ENCODE measurements at regions not wholly inside any gene's neighbourhood (a gene's known extent, or its start where the extent isn't known, plus 50 kb on each side); places are given as distances from the start of the nearest gene placed in this dataset.
"Not testable (repeated sequence)": the region's sequence is repeated elsewhere in the genome, so short reads cannot be mapped to it uniquely, and the experiment has no call there.

- ChIA-PET CTCF (interaction anchor here (0.5 kb wide), 1 partner anchor 766 kb away, joined by 4 read pairs; no protein-coding TSS in a partner anchor), POLR2A (no interaction called here)
- DNase-seq (ENCODE audit: extremely low spot score), result no peak
- TF ChIP-seq BHLHE40 (IDR thresholded peaks at IDR 0.05; ENCODE audit: borderline replicate concordance) (no peak), CTBP1 (IDR thresholded peaks at IDR 0.05; ENCODE audit: borderline replicate concordance) (no peak), FOXM1 (IDR thresholded peaks at IDR 0.05; ENCODE audit: borderline replicate concordance) (no peak), ARNT (IDR thresholded peaks at IDR 0.05) (no peak), FOXK2 (IDR thresholded peaks at IDR 0.05) (no peak), SUZ12 (IDR thresholded peaks at IDR 0.05) (no peak), L3MBTL2 (conservative IDR thresholded peaks at IDR 0.05) (no peak), ZNF384 (IDR thresholded peaks at IDR 0.05) (no peak), HDGF (IDR thresholded peaks at IDR 0.05; ENCODE audit: borderline replicate concordance) (no peak), TARDBP (IDR thresholded peaks at IDR 0.05) (no peak), NFRKB (IDR thresholded peaks at IDR 0.05) (no peak), FOXA1 (IDR thresholded peaks at IDR 0.05) (no peak), ELF4 (IDR thresholded peaks at IDR 0.05) (no peak), LEF1 (IDR thresholded peaks at IDR 0.05; ENCODE audit: borderline replicate concordance) (no peak), SP1 (IDR thresholded peaks at IDR 0.05) (no peak), PKNOX1 (IDR thresholded peaks at IDR 0.05) (no peak)
These were observed 95.7 kb downstream of the NIBAN1 start for GRCh38 chr1:184878602-184879001.

- no peak for DNase-seq (ENCODE audit: extremely low spot score)
- CTCF ChIA-PET, result interaction anchor here (0.5 kb wide), 1 partner anchor 766 kb away, joined by 4 read pairs; no protein-coding TSS in a partner anchor
- no peak for TF ChIP-seq LEF1 (IDR thresholded peaks at IDR 0.05; ENCODE audit: borderline replicate concordance)
- TF ChIP-seq SUZ12 (IDR thresholded peaks at IDR 0.05), result no peak
- no peak for TF ChIP-seq NFRKB (IDR thresholded peaks at IDR 0.05)
- TF ChIP-seq ARNT (IDR thresholded peaks at IDR 0.05), result no peak
- no peak for TF ChIP-seq BHLHE40 (IDR thresholded peaks at IDR 0.05; ENCODE audit: borderline replicate concordance)
- TF ChIP-seq TARDBP (IDR thresholded peaks at IDR 0.05), result no peak
- no peak for TF ChIP-seq CTBP1 (IDR thresholded peaks at IDR 0.05; ENCODE audit: borderline replicate concordance)
- TF ChIP-seq FOXM1 (IDR thresholded peaks at IDR 0.05; ENCODE audit: borderline replicate concordance), result no peak
- TF ChIP-seq ZNF384 (IDR thresholded peaks at IDR 0.05), result no peak
- no peak for TF ChIP-seq SP1 (IDR thresholded peaks at IDR 0.05)
- no peak for TF ChIP-seq FOXK2 (IDR thresholded peaks at IDR 0.05)
- TF ChIP-seq FOXA1 (IDR thresholded peaks at IDR 0.05), result no peak
- POLR2A ChIA-PET, result no interaction called here
These were observed 96.3 kb downstream of the NIBAN1 start for GRCh38 chr1:184878002-184878401.

- DNase-seq (ENCODE audit: extremely low spot score); CTCF ChIA-PET; POLR2A ChIA-PET: not testable (repeated sequence)
These were observed 98.3 kb downstream of the NIBAN1 start for GRCh38 chr1:184876015-184876414.

GRCh38 chr1:184875218-184875617 is 99.1 kb downstream of the NIBAN1 start:
- ChIA-PET CTCF (no interaction called here), POLR2A (no interaction called here)
- no peak for DNase-seq (ENCODE audit: extremely low spot score)
- TF ChIP-seq L3MBTL2 (conservative IDR thresholded peaks at IDR 0.05), result no peak
- no peak for TF ChIP-seq FOXA1 (IDR thresholded peaks at IDR 0.05)

- POLR2A ChIA-PET, result no interaction called here
- DNase-seq (ENCODE audit: extremely low spot score), result no peak
- TF ChIP-seq ARNT (IDR thresholded peaks at IDR 0.05) (no peak), FOXK2 (IDR thresholded peaks at IDR 0.05) (no peak), ELF4 (IDR thresholded peaks at IDR 0.05) (no peak)
- CTCF ChIA-PET, result no interaction called here
These were observed 104.0 kb downstream of the NIBAN1 start for GRCh38 chr1:184870319-184870718.

- ChIA-PET POLR2A (no interaction called here), CTCF (no interaction called here)
- TF ChIP-seq L3MBTL2 (conservative IDR thresholded peaks at IDR 0.05), result no peak
- no peak for TF ChIP-seq HDGF (IDR thresholded peaks at IDR 0.05; ENCODE audit: borderline replicate concordance)
- TF ChIP-seq CTBP1 (IDR thresholded peaks at IDR 0.05; ENCODE audit: borderline replicate concordance), result no peak
- no peak for TF ChIP-seq BHLHE40 (IDR thresholded peaks at IDR 0.05; ENCODE audit: borderline replicate concordance)
- TF ChIP-seq LEF1 (IDR thresholded peaks at IDR 0.05; ENCODE audit: borderline replicate concordance), result no peak
- TF ChIP-seq SUZ12 (IDR thresholded peaks at IDR 0.05), result no peak
- no peak for DNase-seq (ENCODE audit: extremely low spot score)
These were observed 106.2 kb downstream of the NIBAN1 start for GRCh38 chr1:184867866-184868689.

- CTCF ChIA-PET, result no interaction called here
- POLR2A ChIA-PET, result no interaction called here
- no peak for DNase-seq (ENCODE audit: extremely low spot score)
- TF ChIP-seq SP1 (IDR thresholded peaks at IDR 0.05) (no peak), L3MBTL2 (conservative IDR thresholded peaks at IDR 0.05) (no peak), HDGF (IDR thresholded peaks at IDR 0.05; ENCODE audit: borderline replicate concordance) (no peak), ELF4 (IDR thresholded peaks at IDR 0.05) (no peak)
These were observed 107.1 kb downstream of the NIBAN1 start for GRCh38 chr1:184866991-184867788.

- ChIA-PET POLR2A (no interaction called here), CTCF (no interaction called here)
- no peak for DNase-seq (ENCODE audit: extremely low spot score)
- TF ChIP-seq FOXA1 (IDR thresholded peaks at IDR 0.05) (no peak), FOXK2 (IDR thresholded peaks at IDR 0.05) (no peak), L3MBTL2 (conservative IDR thresholded peaks at IDR 0.05) (no peak), BHLHE40 (IDR thresholded peaks at IDR 0.05; ENCODE audit: borderline replicate concordance) (no peak), PKNOX1 (IDR thresholded peaks at IDR 0.05) (no peak), NFRKB (IDR thresholded peaks at IDR 0.05) (no peak), FOXM1 (IDR thresholded peaks at IDR 0.05; ENCODE audit: borderline replicate concordance) (no peak), CTBP1 (IDR thresholded peaks at IDR 0.05; ENCODE audit: borderline replicate concordance) (no peak), SP1 (IDR thresholded peaks at IDR 0.05) (no peak), ELF4 (IDR thresholded peaks at IDR 0.05) (no peak), TARDBP (IDR thresholded peaks at IDR 0.05) (no peak), LEF1 (IDR thresholded peaks at IDR 0.05; ENCODE audit: borderline replicate concordance) (no peak), ARNT (IDR thresholded peaks at IDR 0.05) (no peak), HDGF (IDR thresholded peaks at IDR 0.05; ENCODE audit: borderline replicate concordance) (no peak)
These were observed 107.7 kb downstream of the NIBAN1 start for GRCh38 chr1:184866586-184866985.

Data from HEK293T (cell line).